ENCODE measurements at regions not wholly inside any gene's neighbourhood (a gene's known extent, or its start where the extent isn't known, plus 50 kb on each side); places are given as distances from the start of the nearest gene placed in this dataset.

- H3K79me2 ChIP-seq (ENCODE audit: control insufficient read depth, insufficient read depth, low read length), result no peaks in the 10 kb centered on the region
- no peaks in the 10 kb centered on the region for H3K9me3 ChIP-seq (ENCODE audit: control insufficient read depth, insufficient read depth, low read depth, low read length)
- no peak for TF ChIP-seq CTCF (conservative IDR thresholded peaks at IDR 0.05 in 1 of 2, IDR thresholded peaks at IDR 0.05 in 1 of 2; ENCODE audit: low read depth in 1 of 2, low read length in 2 of 2)
- no peak for TF ChIP-seq EZH2 (IDR thresholded peaks at IDR 0.05; ENCODE audit: low read length, missing control alignments)
- H4K20me1 ChIP-seq (ENCODE audit: control insufficient read depth, extremely low read depth, insufficient read depth, low read length), result no peaks in the 10 kb centered on the region
- H3K9ac ChIP-seq (ENCODE audit: insufficient read depth, low read length), result no peak overlapping the region
- no peak overlapping the region for H3K4me2 ChIP-seq (ENCODE audit: extremely low read depth, insufficient read depth, low read length)
- DNase-seq (ENCODE audit: low read depth in 2 of 2), result no peak
- no peaks in the 10 kb centered on the region for H3K36me3 ChIP-seq (ENCODE audit: control insufficient read depth, insufficient read depth, low read length)
- no peak overlapping the region for H3K27ac ChIP-seq (ENCODE audit: insufficient read depth, low read length)
- H3K4me3 ChIP-seq (replicated peaks in 1 of 4; ENCODE audit: control extremely low read depth in 1 of 4, insufficient read depth in 1 of 4, low read depth in 3 of 4, low read length in 4 of 4), result no peak overlapping the region
- no peaks in the 10 kb centered on the region for H3K27me3 ChIP-seq (ENCODE audit: control insufficient read depth, insufficient read depth, low read length)
- no peaks in the 10 kb centered on the region for H3K4me1 ChIP-seq (ENCODE audit: control insufficient read depth, extremely low read depth, insufficient read depth, low read length)
- H2AFZ ChIP-seq (ENCODE audit: low read length), result no peak overlapping the region
Measured at GRCh38 chr2:156748221-156748620, 312.0 kb downstream of the GPD2 start.

GRCh38 chr2:156752042-156752441 lies 315.9 kb downstream of the GPD2 start:
- Histone ChIP-seq H3K9ac (ENCODE audit: insufficient read depth, low read length) (no peak overlapping the region), H3K79me2 (ENCODE audit: control insufficient read depth, insufficient read depth, low read length) (no peaks in the 10 kb centered on the region), H3K4me2 (ENCODE audit: extremely low read depth, insufficient read depth, low read length) (no peak overlapping the region), H3K27ac (ENCODE audit: insufficient read depth, low read length) (no peak overlapping the region), H3K4me1 (ENCODE audit: control insufficient read depth, extremely low read depth, insufficient read depth, low read length) (no peaks in the 10 kb centered on the region), H3K36me3 (ENCODE audit: control insufficient read depth, insufficient read depth, low read length) (no peaks in the 10 kb centered on the region), H2AFZ (ENCODE audit: low read length) (no peak overlapping the region), H3K9me3 (ENCODE audit: control insufficient read depth, insufficient read depth, low read depth, low read length) (no peaks in the 10 kb centered on the region), H3K4me3 (replicated peaks in 1 of 4; ENCODE audit: control extremely low read depth in 1 of 4, insufficient read depth in 1 of 4, low read depth in 3 of 4, low read length in 4 of 4) (no peak overlapping the region), H4K20me1 (ENCODE audit: control insufficient read depth, extremely low read depth, insufficient read depth, low read length) (no peaks in the 10 kb centered on the region), H3K27me3 (ENCODE audit: control insufficient read depth, insufficient read depth, low read length) (no peaks in the 10 kb centered on the region)
- TF ChIP-seq CTCF (conservative IDR thresholded peaks at IDR 0.05 in 1 of 2, IDR thresholded peaks at IDR 0.05 in 1 of 2; ENCODE audit: low read depth in 1 of 2, low read length in 2 of 2), result no peak
- no peak for TF ChIP-seq EZH2 (IDR thresholded peaks at IDR 0.05; ENCODE audit: low read length, missing control alignments)
- no peak for DNase-seq (ENCODE audit: low read depth in 2 of 2)

- no peak overlapping the region for H3K4me2 ChIP-seq (ENCODE audit: extremely low read depth, insufficient read depth, low read length)
- no peaks in the 10 kb centered on the region for H3K27me3 ChIP-seq (ENCODE audit: control insufficient read depth, insufficient read depth, low read length)
- H4K20me1 ChIP-seq (ENCODE audit: control insufficient read depth, extremely low read depth, insufficient read depth, low read length), result no peaks in the 10 kb centered on the region
- H3K27ac ChIP-seq (ENCODE audit: insufficient read depth, low read length), result no peak overlapping the region
- H3K36me3 ChIP-seq (ENCODE audit: control insufficient read depth, insufficient read depth, low read length), result no peaks in the 10 kb centered on the region
- no peaks in the 10 kb centered on the region for H3K9me3 ChIP-seq (ENCODE audit: control insufficient read depth, insufficient read depth, low read depth, low read length)
- H3K79me2 ChIP-seq (ENCODE audit: control insufficient read depth, insufficient read depth, low read length), result no peaks in the 10 kb centered on the region
- peak in 1 of 2 donors; percentile 14 for DNase-seq (ENCODE audit: low read depth in 2 of 2)
- no peak overlapping the region for H2AFZ ChIP-seq (ENCODE audit: low read length)
- H3K9ac ChIP-seq (ENCODE audit: insufficient read depth, low read length), result no peak overlapping the region
- H3K4me1 ChIP-seq (ENCODE audit: control insufficient read depth, extremely low read depth, insufficient read depth, low read length), result no peaks in the 10 kb centered on the region
- H3K4me3 ChIP-seq (replicated peaks in 1 of 4; ENCODE audit: control extremely low read depth in 1 of 4, insufficient read depth in 1 of 4, low read depth in 3 of 4, low read length in 4 of 4), result no peak overlapping the region
- no peak for TF ChIP-seq CTCF (conservative IDR thresholded peaks at IDR 0.05 in 1 of 2, IDR thresholded peaks at IDR 0.05 in 1 of 2; ENCODE audit: low read depth in 1 of 2, low read length in 2 of 2)
- no peak for TF ChIP-seq EZH2 (IDR thresholded peaks at IDR 0.05; ENCODE audit: low read length, missing control alignments)
Measured at GRCh38 chr2:156753766-156754165, 317.6 kb downstream of the GPD2 start.

Data from fibroblast of lung (primary cell).